ENCODE measurements at regions not wholly inside any gene's neighbourhood (a gene's known extent, or its start where the extent isn't known, plus 50 kb on each side); places are given as distances from the start of the nearest gene placed in this dataset.

- TF ChIP-seq, protein P1, sequence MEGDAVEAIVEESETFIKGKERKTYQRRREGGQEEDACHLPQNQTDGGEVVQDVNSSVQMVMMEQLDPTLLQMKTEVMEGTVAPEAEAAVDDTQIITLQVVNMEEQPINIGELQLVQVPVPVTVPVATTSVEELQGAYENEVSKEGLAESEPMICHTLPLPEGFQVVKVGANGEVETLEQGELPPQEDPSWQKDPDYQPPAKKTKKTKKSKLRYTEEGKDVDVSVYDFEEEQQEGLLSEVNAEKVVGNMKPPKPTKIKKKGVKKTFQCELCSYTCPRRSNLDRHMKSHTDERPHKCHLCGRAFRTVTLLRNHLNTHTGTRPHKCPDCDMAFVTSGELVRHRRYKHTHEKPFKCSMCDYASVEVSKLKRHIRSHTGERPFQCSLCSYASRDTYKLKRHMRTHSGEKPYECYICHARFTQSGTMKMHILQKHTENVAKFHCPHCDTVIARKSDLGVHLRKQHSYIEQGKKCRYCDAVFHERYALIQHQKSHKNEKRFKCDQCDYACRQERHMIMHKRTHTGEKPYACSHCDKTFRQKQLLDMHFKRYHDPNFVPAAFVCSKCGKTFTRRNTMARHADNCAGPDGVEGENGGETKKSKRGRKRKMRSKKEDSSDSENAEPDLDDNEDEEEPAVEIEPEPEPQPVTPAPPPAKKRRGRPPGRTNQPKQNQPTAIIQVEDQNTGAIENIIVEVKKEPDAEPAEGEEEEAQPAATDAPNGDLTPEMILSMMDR (conservative IDR thresholded peaks at IDR 0.05): no peak
- no peak for TF ChIP-seq ZFX (IDR thresholded peaks at IDR 0.05)
Measured at GRCh38 chr3:11716573-11717290, 73.0 kb upstream of the VGLL4 start.

Measured in C4-2B (cell line).